IPS-NIHi7 (cell line): ENCODE measurements at regions not wholly inside any gene's neighbourhood (a gene's known extent, or its start where the extent isn't known, plus 50 kb on each side); places are given as distances from the start of the nearest gene placed in this dataset.
"Not testable (repeated sequence)": the region's sequence is repeated elsewhere in the genome, so short reads cannot be mapped to it uniquely, and the experiment has no call there.

ENCODE experiments used
- DNase-seq: peaks from one replicate; pipeline ENCODE4 v3.0.0; 2012; ENCODE audit warnings: mixed read lengths; ENCODE audit errors: extremely low spot score

- no peak for DNase-seq
Measured at GRCh38 chr5:63118221-63118620, 539.6 kb downstream of the LRRC70 start.

- DNase-seq = no peak
Measured at GRCh38 chr5:63111891-63112290, 533.3 kb downstream of the LRRC70 start.

- DNase-seq = no peak
Measured at GRCh38 chr5:63101870-63102269, 523.3 kb downstream of the LRRC70 start.

GRCh38 chr5:63097286-63097685 lies 518.7 kb downstream of the LRRC70 start:
- DNase-seq = no peak

- DNase-seq = no peak
Measured at GRCh38 chr5:63094730-63095129, 516.1 kb downstream of the LRRC70 start.

GRCh38 chr5:63089147-63089546 lies 510.5 kb downstream of the LRRC70 start:
- no peak for DNase-seq

- no peak for DNase-seq
Measured at GRCh38 chr5:63085561-63085960, 506.9 kb downstream of the LRRC70 start.

- DNase-seq = not testable (repeated sequence)
Measured at GRCh38 chr5:63083689-63084088, 505.1 kb downstream of the LRRC70 start.

GRCh38 chr5:63081402-63081801 lies 502.8 kb downstream of the LRRC70 start:
- no peak for DNase-seq

- no peak for DNase-seq
Measured at GRCh38 chr5:63070001-63070400, 491.4 kb downstream of the LRRC70 start.

GRCh38 chr5:63055421-63055820 lies 476.8 kb downstream of the LRRC70 start:
- DNase-seq = peak; percentile 40

GRCh38 chr5:63053019-63053638 lies 474.5 kb downstream of the LRRC70 start:
- DNase-seq = no peak

GRCh38 chr5:63050916-63051315 lies 472.3 kb downstream of the LRRC70 start:
- no peak for DNase-seq

GRCh38 chr5:63049935-63050334 lies 471.3 kb downstream of the LRRC70 start:
- DNase-seq = no peak

- no peak for DNase-seq
Measured at GRCh38 chr5:63043792-63044191, 465.2 kb downstream of the LRRC70 start.

GRCh38 chr5:63032343-63032742 lies 453.7 kb downstream of the LRRC70 start:
- no peak for DNase-seq

- no peak for DNase-seq
Measured at GRCh38 chr5:63029891-63030290, 451.3 kb downstream of the LRRC70 start.

- DNase-seq = no peak
Measured at GRCh38 chr5:63025679-63026078, 447.1 kb downstream of the LRRC70 start.

GRCh38 chr5:63022403-63022802 lies 443.8 kb downstream of the LRRC70 start:
- DNase-seq = no peak

- no peak for DNase-seq
Measured at GRCh38 chr5:63011158-63011557, 432.5 kb downstream of the LRRC70 start.

GRCh38 chr5:63008195-63008594 lies 429.6 kb downstream of the LRRC70 start:
- no peak for DNase-seq

GRCh38 chr5:62994842-62995241 lies 416.2 kb downstream of the LRRC70 start:
- not testable (repeated sequence) for DNase-seq

GRCh38 chr5:62985749-62986148 lies 407.1 kb downstream of the LRRC70 start:
- no peak for DNase-seq

- peak; percentile 34 for DNase-seq
Measured at GRCh38 chr5:62982348-62982747, 403.7 kb downstream of the LRRC70 start.
